SK-N-SH (cell line): ENCODE measurements at regions not wholly inside any gene's neighbourhood (a gene's known extent, or its start where the extent isn't known, plus 50 kb on each side); places are given as distances from the start of the nearest gene placed in this dataset.

ENCODE experiments used
- CTCF ChIA-PET: fragments of 300-600, 350-600 bp; formaldehyde crosslinking; extraction: SDS; loops from one replicate; lab custom pipeline; 2021; lab: Yijun Ruan, JAX
- POLR2A ChIA-PET: fragments of 350-600 bp; sonication (Branson Sonifier 250); formaldehyde crosslinking; extraction: SDS; loops from one replicate; lab custom pipeline; 2020; ENCODE audit warnings: antibody characterized with exemption, inconsistent platforms; lab: Yijun Ruan, JAX
- DNase-seq: peaks from one replicate; pipeline ENCODE4 v3.0.0; 2012
- H2AFZ ChIP-seq: fragments of 200-600 bp; sonication (generic); 2 replicates; pipeline ENCODE4 v1.8.1; 2016; ENCODE audit warnings: antibody characterized with exemption, mild to moderate bottlenecking, low read depth
- H3F3A ChIP-seq: fragments of 200-600 bp; sonication (generic); replicated peaks from 2 replicates; pipeline ENCODE3; 2016; ENCODE audit warnings: antibody characterized with exemption, mild to moderate bottlenecking; ENCODE audit not compliant: insufficient read depth
- H3K27ac ChIP-seq, 2 experiments: fragments of 200-500 bp in 1 of 2; fragments of 200-600 bp in 1 of 2; sonication (Bioruptor generic) in 1 of 2; sonication (generic), shearing (Covaris generic) in 1 of 2; 2 replicates each; pipeline versions ENCODE4 v1.5.1 to v1.6.1; 2014 to 2016; ENCODE audit warnings: low read depth in 2 of 2, inconsistent platforms in 1 of 2, low read length in 1 of 2, mild to moderate bottlenecking in 1 of 2, mixed read lengths in 1 of 2
- H3K27me3 ChIP-seq: fragments of 200-600 bp; sonication (generic), shearing (Covaris generic); 2 replicates; pipeline ENCODE4 v1.6.1; 2016; ENCODE audit warnings: mixed run types; ENCODE audit not compliant: insufficient read depth
- H3K36me3 ChIP-seq, 2 experiments: fragments of 200-500 bp in 1 of 2; fragments of 200-600 bp in 1 of 2; sonication (Bioruptor generic) in 1 of 2; sonication (generic) in 1 of 2; replicated peaks in 1 of 2; 2 replicates each; pipeline versions ENCODE3 to v1.5.1; 2014 to 2016; ENCODE audit warnings: low read length in 1 of 2, mild to moderate bottlenecking in 1 of 2; ENCODE audit not compliant: insufficient read depth in 2 of 2, control insufficient read depth in 1 of 2
- H3K4me1 ChIP-seq, 2 experiments: fragments of 200-500 bp in 1 of 2; fragments of 200-600 bp in 1 of 2; sonication (Bioruptor generic) in 1 of 2; sonication (generic), shearing (Covaris generic) in 1 of 2; 2 replicates each; pipeline versions ENCODE4 v1.5.1 to v1.6.1; 2014 to 2016; ENCODE audit warnings: low read depth in 1 of 2, low read length in 1 of 2, mixed run types in 1 of 2; ENCODE audit not compliant: insufficient read depth in 2 of 2, control insufficient read depth in 1 of 2
- H3K4me2 ChIP-seq: fragments of 200-600 bp; sonication (generic), shearing (Covaris generic); 2 replicates; pipeline ENCODE4 v1.6.1; 2017; ENCODE audit warnings: mixed run types
- H3K4me3 ChIP-seq, 2 experiments: fragments of 200-500 bp in 1 of 2; fragments of 200-600 bp in 1 of 2; sonication (Bioruptor generic) in 1 of 2; sonication (generic), shearing (Covaris generic) in 1 of 2; 2 replicates each; pipeline versions ENCODE4 v1.5.1 to v1.8.1; 2014 to 2016; ENCODE audit warnings: low read depth in 2 of 2, inconsistent platforms in 1 of 2, low read length in 1 of 2, mild to moderate bottlenecking in 1 of 2, mixed read lengths in 1 of 2, moderate library complexity in 1 of 2
- H3K79me2 ChIP-seq: fragments of 200-600 bp; sonication (generic); 2 replicates; pipeline ENCODE4 v1.8.1; 2017; ENCODE audit warnings: mild to moderate bottlenecking; ENCODE audit not compliant: insufficient read depth
- H3K9ac ChIP-seq: fragments of 200-600 bp; sonication (generic); 2 replicates; pipeline ENCODE4 v1.6.1; 2017; ENCODE audit warnings: mixed run types
- H3K9me2 ChIP-seq: fragments of 200-600 bp; sonication (generic); 2 replicates; pipeline ENCODE4 v1.6.1; 2017; ENCODE audit warnings: mixed run types
- H3K9me3 ChIP-seq: fragments of 200-600 bp; sonication (generic); 2 replicates; pipeline ENCODE4 v1.6.1; 2017; ENCODE audit warnings: mixed run types, mild to moderate bottlenecking, moderate library complexity
- H4K20me1 ChIP-seq: fragments of 200-600 bp; sonication (generic); 2 replicates; pipeline ENCODE4 v1.6.1; 2017; ENCODE audit warnings: mild to moderate bottlenecking, mixed run types; ENCODE audit not compliant: insufficient read depth
- CHD2 ChIP-seq: fragments of 150-350 bp; IDR thresholded peaks from 2 replicates; pipeline ENCODE4 v1.6.1; 2018; ENCODE audit warnings: low read length; ENCODE audit not compliant: partially characterized antibody
- FOSL2 ChIP-seq: IDR thresholded peaks from 2 replicates; pipeline ENCODE4 v1.4.0; 2012; ENCODE audit warnings: low read depth, mild to moderate bottlenecking, moderate library complexity, borderline replicate concordance
- FOXM1 ChIP-seq: IDR thresholded peaks from 2 replicates; pipeline ENCODE4 v1.4.0; 2012; ENCODE audit warnings: low read depth, mild to moderate bottlenecking
- GABPA ChIP-seq: IDR thresholded peaks from 2 replicates; pipeline ENCODE4 v1.4.0; 2012; ENCODE audit warnings: low read depth, mild to moderate bottlenecking
- MAX ChIP-seq: IDR thresholded peaks from 2 replicates; pipeline ENCODE4 v1.4.0; 2012; ENCODE audit warnings: low read depth
- MEF2A ChIP-seq: IDR thresholded peaks from 2 replicates; pipeline ENCODE4 v1.4.0; 2012; ENCODE audit warnings: low read depth, borderline replicate concordance
- MXI1 ChIP-seq: IDR thresholded peaks from 2 replicates; pipeline ENCODE4 v1.6.1; 2012; ENCODE audit warnings: mild to moderate bottlenecking, low read depth, low read length, improper control_type of control experiment
- NRF1 ChIP-seq: IDR thresholded peaks from 2 replicates; pipeline ENCODE4 v1.6.1; 2012; ENCODE audit warnings: low read depth, mild to moderate bottlenecking, low read length
- RCOR1 ChIP-seq: fragments of 150-350 bp; IDR thresholded peaks from 2 replicates; pipeline ENCODE4 v1.6.1; 2017; ENCODE audit warnings: antibody characterized with exemption, low read length
- RFX5 ChIP-seq: IDR thresholded peaks from 2 replicates; pipeline ENCODE4 v1.6.1; 2012; ENCODE audit warnings: mild to moderate bottlenecking, improper control_type of control experiment, low read length
- RXRA ChIP-seq: IDR thresholded peaks from 2 replicates; pipeline ENCODE4 v1.4.0; 2012; ENCODE audit warnings: low read depth, mild to moderate bottlenecking, borderline replicate concordance
- TAF1 ChIP-seq: IDR thresholded peaks from 2 replicates; pipeline ENCODE4 v1.6.1; 2012; ENCODE audit warnings: low read depth, mild to moderate bottlenecking, low read length, moderate library complexity, borderline replicate concordance
- TEAD4 ChIP-seq: IDR thresholded peaks from 2 replicates; pipeline ENCODE4 v1.4.0; 2012; ENCODE audit warnings: mild to moderate bottlenecking, borderline replicate concordance; ENCODE audit not compliant: insufficient read depth
- YY1 ChIP-seq: IDR thresholded peaks from 2 replicates; pipeline ENCODE4 v1.4.0; 2012; ENCODE audit warnings: low read depth, mild to moderate bottlenecking
- WGBS: methylation state at CpG from one replicate; pipeline ENCODE4 v1.1.6; 2017; ENCODE audit warnings: low lambda C conversion rate; 5-methylcytosine and 5-hydroxymethylcytosine counted together
- TF ChIP-seq, protein P1 (sequence below): IDR thresholded peaks from 2 replicates; pipeline ENCODE4 v1.4.0; 2012; ENCODE audit warnings: low read depth, borderline replicate concordance
- TF ChIP-seq, protein P2 (sequence below): IDR thresholded peaks from 2 replicates; pipeline ENCODE4; 2012
- TF ChIP-seq, protein P3 (sequence below): IDR thresholded peaks from 2 replicates; pipeline ENCODE4 v1.6.1; 2012; ENCODE audit warnings: mild to moderate bottlenecking, low read depth, low read length, moderate library complexity

GRCh38 chr13:87280139-87280538 lies 391.0 kb upstream of the SLITRK5 start:
- H3K79me2 ChIP-seq = no peaks in the 10 kb centered on the region
- no peaks in the 10 kb centered on the region for H3K9me3 ChIP-seq
- H3K27ac ChIP-seq = no peak overlapping the region
- ChIA-PET POLR2A (no interaction called here), CTCF (interaction anchor here (1.2 kb wide), 1 partner anchor 11 kb away, joined by 4 read pairs; no protein-coding TSS in a partner anchor)
- no peak overlapping the region for H2AFZ ChIP-seq
- no peaks in the 10 kb centered on the region for H3K36me3 ChIP-seq
- WGBS = 4% methylated on average over 4 of the region's 4 CpGs
- no peak overlapping the region for H3K9ac ChIP-seq
- DNase-seq = no peak
- H3F3A ChIP-seq = no peaks in the 10 kb centered on the region
- no peaks in the 10 kb centered on the region for H3K4me1 ChIP-seq
- H4K20me1 ChIP-seq = no peaks in the 10 kb centered on the region
- TF ChIP-seq MAX = no peak
- no peak for TF ChIP-seq RCOR1
- no peak for TF ChIP-seq MEF2A
- no peak for TF ChIP-seq RXRA
- TF ChIP-seq YY1 = no peak
- TF ChIP-seq, protein P1, sequence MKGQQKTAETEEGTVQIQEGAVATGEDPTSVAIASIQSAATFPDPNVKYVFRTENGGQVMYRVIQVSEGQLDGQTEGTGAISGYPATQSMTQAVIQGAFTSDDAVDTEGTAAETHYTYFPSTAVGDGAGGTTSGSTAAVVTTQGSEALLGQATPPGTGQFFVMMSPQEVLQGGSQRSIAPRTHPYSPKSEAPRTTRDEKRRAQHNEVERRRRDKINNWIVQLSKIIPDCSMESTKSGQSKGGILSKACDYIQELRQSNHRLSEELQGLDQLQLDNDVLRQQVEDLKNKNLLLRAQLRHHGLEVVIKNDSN = no peak
- TF ChIP-seq, all 33 proteins: peak for 0
- no peaks in the 10 kb centered on the region for H3K9me2 ChIP-seq
- H3K4me2 ChIP-seq = no peak overlapping the region
- H3K27me3 ChIP-seq = no peaks in the 10 kb centered on the region
- H3K4me3 ChIP-seq = no peak overlapping the region

DNA sequence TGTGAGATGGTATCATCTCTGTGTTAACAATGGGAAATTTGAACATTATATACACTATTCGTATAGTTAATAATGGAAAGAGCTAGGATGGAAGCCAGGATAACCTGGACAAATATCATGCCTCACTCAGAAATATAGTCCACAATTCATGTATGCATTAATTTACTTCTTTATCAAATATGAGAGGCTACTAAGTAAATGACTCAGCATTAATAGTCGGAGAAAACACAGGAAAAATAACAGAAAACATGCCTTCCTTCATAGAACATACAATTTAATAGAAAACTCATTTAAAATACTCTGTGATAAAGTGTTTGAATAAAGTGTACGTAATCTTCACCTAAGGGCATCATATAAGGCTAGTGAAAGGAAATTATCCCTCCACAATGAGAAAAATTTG lies 383.4 kb upstream of the SLITRK5 start:
- Histone ChIP-seq H3K4me3 (no peak overlapping the region), H3K9ac (no peak overlapping the region), H3K27me3 (no peaks in the 10 kb centered on the region), H3K9me2 (no peaks in the 10 kb centered on the region), H3K4me1 (no peaks in the 10 kb centered on the region), H3K27ac (no peak overlapping the region), H4K20me1 (no peaks in the 10 kb centered on the region), H3K36me3 (no peaks in the 10 kb centered on the region), H3F3A (no peaks in the 10 kb centered on the region), H3K4me2 (no peak overlapping the region), H2AFZ (no peak overlapping the region), H3K9me3 (no peaks in the 10 kb centered on the region), H3K79me2 (no peaks in the 10 kb centered on the region)
- ChIA-PET POLR2A (no interaction called here), CTCF (no interaction called here)
- TF ChIP-seq MXI1 = no peak
- no peak for TF ChIP-seq FOSL2
- TF ChIP-seq MEF2A = no peak
- no peak for TF ChIP-seq RFX5
- TF ChIP-seq, protein P2, sequence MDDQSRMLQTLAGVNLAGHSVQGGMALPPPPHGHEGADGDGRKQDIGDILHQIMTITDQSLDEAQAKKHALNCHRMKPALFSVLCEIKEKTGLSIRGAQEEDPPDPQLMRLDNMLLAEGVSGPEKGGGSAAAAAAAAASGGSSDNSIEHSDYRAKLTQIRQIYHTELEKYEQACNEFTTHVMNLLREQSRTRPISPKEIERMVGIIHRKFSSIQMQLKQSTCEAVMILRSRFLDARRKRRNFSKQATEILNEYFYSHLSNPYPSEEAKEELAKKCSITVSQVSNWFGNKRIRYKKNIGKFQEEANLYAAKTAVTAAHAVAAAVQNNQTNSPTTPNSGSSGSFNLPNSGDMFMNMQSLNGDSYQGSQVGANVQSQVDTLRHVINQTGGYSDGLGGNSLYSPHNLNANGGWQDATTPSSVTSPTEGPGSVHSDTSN = no peak
- no peak for TF ChIP-seq FOXM1
- TF ChIP-seq TAF1 = no peak
- no peak for TF ChIP-seq CHD2
- no peak for TF ChIP-seq TEAD4
- TF ChIP-seq MAX = no peak
- no peak for TF ChIP-seq RCOR1
- TF ChIP-seq NRF1 = no peak
- TF ChIP-seq GABPA = no peak
- TF ChIP-seq, protein P3, sequence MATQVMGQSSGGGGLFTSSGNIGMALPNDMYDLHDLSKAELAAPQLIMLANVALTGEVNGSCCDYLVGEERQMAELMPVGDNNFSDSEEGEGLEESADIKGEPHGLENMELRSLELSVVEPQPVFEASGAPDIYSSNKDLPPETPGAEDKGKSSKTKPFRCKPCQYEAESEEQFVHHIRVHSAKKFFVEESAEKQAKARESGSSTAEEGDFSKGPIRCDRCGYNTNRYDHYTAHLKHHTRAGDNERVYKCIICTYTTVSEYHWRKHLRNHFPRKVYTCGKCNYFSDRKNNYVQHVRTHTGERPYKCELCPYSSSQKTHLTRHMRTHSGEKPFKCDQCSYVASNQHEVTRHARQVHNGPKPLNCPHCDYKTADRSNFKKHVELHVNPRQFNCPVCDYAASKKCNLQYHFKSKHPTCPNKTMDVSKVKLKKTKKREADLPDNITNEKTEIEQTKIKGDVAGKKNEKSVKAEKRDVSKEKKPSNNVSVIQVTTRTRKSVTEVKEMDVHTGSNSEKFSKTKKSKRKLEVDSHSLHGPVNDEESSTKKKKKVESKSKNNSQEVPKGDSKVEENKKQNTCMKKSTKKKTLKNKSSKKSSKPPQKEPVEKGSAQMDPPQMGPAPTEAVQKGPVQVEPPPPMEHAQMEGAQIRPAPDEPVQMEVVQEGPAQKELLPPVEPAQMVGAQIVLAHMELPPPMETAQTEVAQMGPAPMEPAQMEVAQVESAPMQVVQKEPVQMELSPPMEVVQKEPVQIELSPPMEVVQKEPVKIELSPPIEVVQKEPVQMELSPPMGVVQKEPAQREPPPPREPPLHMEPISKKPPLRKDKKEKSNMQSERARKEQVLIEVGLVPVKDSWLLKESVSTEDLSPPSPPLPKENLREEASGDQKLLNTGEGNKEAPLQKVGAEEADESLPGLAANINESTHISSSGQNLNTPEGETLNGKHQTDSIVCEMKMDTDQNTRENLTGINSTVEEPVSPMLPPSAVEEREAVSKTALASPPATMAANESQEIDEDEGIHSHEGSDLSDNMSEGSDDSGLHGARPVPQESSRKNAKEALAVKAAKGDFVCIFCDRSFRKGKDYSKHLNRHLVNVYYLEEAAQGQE = no peak
- no peak for DNase-seq
- 23% methylated on average over 3 of the region's 3 CpGs for whole genome bisulfite sequencing
